GM12874 (cell line): ENCODE measurements at regions not wholly inside any gene's neighbourhood (a gene's known extent, or its start where the extent isn't known, plus 50 kb on each side); places are given as distances from the start of the nearest gene placed in this dataset.

Source experiments
- CTCF ChIP-seq: IDR thresholded peaks from 2 replicates; pipeline ENCODE4 v1.5.1; 2011; ENCODE audit warnings: low read depth, mild to moderate bottlenecking, control low read depth, low read length, moderate library complexity; ENCODE audit not compliant: insufficient read depth

- no peak for TF ChIP-seq CTCF
Measured at GRCh38 chr11:97638641-97639224, 1248.9 kb downstream of the JRKL start.

GRCh38 chr11:97641988-97642387 lies 1252.2 kb downstream of the JRKL start:
- no peak for TF ChIP-seq CTCF

DNA sequence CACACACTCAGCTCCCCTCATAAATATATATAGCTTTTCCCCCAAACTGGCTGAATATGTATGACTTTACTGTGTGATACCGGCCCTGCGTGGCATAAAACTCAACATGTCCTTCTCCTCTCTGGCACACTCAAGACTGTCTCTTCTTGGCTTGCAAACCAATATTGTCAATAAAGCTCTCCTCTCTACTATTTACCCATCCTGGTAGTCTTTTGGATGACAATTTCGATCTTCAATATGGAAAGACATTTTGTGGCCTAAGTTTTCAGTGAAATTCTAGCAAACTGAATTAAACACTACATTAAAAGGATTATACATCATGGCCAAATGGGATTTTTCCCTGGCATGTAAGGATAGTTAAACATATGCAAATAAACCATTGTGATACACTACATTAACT lies 1255.9 kb downstream of the JRKL start:
- no peak for TF ChIP-seq CTCF

DNA sequence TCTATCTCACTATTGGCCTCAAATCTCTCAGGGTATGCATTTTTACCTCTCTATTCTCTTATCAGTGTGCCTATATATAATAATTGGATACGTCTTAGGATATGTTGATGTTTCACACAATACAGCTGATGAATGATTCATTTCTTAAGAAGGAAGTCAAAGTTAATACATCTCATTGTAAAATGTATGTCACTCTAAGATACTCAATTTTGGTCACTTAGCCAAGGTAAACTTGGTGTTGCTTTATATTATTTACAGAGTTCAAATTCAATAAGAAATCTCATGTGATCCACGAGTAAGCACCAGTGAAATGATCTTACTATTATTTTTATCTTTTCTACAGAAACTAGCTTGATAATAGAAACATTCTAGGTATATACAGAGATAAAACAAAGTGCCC lies 1266.5 kb downstream of the JRKL start:
- TF ChIP-seq CTCF, result no peak

DNA sequence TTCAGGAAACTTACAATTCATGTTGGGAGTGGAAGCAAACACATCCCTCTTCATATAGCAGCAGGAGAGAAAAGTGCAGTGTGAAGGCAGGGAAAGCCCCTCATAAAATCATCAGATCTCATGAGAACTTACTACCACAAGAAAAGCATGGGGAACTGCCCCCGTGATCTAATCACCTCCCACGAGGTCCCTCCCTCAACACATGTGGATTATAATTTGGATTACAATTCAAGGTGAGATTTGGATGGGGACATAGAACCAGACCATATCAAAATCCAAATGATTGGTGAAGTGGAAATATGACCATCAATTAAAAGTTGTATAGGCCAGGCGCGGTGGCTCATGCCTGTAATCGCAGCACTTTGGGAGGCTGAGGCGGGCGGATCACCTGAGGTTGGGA lies 1268.0 kb downstream of the JRKL start:
- TF ChIP-seq CTCF, result no peak

GRCh38 chr11:97667057-97667456 lies 1277.2 kb downstream of the JRKL start:
- TF ChIP-seq CTCF, result no peak

GRCh38 chr11:97683733-97684132 lies 1293.9 kb downstream of the JRKL start:
- TF ChIP-seq CTCF, result 0 out of 2 replicates have a peak, but pooled peaks have one; percentile 3
